ENCODE measurements at regions not wholly inside any gene's neighbourhood (a gene's known extent, or its start where the extent isn't known, plus 50 kb on each side); places are given as distances from the start of the nearest gene placed in this dataset.

DNA sequence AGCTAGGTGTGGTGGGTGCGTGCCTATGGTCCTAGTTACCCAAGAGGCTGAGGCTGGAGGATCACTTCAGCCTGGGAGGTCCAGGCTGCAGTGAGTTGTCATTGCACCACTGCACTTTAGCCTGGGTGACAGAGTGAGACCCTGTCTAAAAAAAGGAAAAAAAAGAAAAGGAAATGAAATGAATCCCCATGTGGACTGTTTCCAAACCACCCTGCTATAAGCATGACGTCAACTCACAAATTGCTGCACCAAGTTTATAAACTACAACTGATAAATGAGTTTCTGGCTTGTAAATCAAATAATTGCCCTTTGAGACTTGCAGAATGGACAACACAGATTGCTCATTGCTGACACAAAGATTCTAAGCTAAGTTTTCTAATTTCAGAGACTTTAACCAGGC is 51.0 kb upstream of the STK38L start:
- no peak overlapping the region for H3K4me3 ChIP-seq
- H3K27ac ChIP-seq (ENCODE audit: low read depth in 1 of 2, low read length in 1 of 2): peak overlapping the region in 1 of 2 donors; percentile 58
- no peaks in the 10 kb centered on the region for H3K36me3 ChIP-seq (ENCODE audit: control insufficient read depth in 4 of 4, insufficient read depth in 4 of 4, low read length in 4 of 4)
- no peak overlapping the region for H3K9ac ChIP-seq (ENCODE audit: insufficient read depth in 1 of 2, low read length in 2 of 2)
- TF ChIP-seq, protein P1, sequence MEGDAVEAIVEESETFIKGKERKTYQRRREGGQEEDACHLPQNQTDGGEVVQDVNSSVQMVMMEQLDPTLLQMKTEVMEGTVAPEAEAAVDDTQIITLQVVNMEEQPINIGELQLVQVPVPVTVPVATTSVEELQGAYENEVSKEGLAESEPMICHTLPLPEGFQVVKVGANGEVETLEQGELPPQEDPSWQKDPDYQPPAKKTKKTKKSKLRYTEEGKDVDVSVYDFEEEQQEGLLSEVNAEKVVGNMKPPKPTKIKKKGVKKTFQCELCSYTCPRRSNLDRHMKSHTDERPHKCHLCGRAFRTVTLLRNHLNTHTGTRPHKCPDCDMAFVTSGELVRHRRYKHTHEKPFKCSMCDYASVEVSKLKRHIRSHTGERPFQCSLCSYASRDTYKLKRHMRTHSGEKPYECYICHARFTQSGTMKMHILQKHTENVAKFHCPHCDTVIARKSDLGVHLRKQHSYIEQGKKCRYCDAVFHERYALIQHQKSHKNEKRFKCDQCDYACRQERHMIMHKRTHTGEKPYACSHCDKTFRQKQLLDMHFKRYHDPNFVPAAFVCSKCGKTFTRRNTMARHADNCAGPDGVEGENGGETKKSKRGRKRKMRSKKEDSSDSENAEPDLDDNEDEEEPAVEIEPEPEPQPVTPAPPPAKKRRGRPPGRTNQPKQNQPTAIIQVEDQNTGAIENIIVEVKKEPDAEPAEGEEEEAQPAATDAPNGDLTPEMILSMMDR (IDR thresholded peaks at IDR 0.05; ENCODE audit: control extremely low read depth, extremely low read depth): no peak
- ATAC-seq (ENCODE audit: insufficient read depth, low FRiP score): no peak
- H3K9me3 ChIP-seq (ENCODE audit: control insufficient read depth in 4 of 4, insufficient read depth in 3 of 4, low read length in 3 of 4): no peaks in the 10 kb centered on the region
- H3K27me3 ChIP-seq (ENCODE audit: control insufficient read depth in 3 of 3, insufficient read depth in 3 of 3, low read length in 2 of 3): no peaks in the 10 kb centered on the region
- peak; percentile 52 to 88 (median 78) for DNase-seq
- 17 to 61% methylated on average over 2 of the region's 2 CpGs for WGBS, 2 donors
- H3K4me1 ChIP-seq (ENCODE audit: control insufficient read depth in 5 of 5, insufficient read depth in 5 of 5, low read length in 5 of 5): peaks cover 8 to 22% (median 13%) of the 10 kb centered on the region in 5 donors

DNA sequence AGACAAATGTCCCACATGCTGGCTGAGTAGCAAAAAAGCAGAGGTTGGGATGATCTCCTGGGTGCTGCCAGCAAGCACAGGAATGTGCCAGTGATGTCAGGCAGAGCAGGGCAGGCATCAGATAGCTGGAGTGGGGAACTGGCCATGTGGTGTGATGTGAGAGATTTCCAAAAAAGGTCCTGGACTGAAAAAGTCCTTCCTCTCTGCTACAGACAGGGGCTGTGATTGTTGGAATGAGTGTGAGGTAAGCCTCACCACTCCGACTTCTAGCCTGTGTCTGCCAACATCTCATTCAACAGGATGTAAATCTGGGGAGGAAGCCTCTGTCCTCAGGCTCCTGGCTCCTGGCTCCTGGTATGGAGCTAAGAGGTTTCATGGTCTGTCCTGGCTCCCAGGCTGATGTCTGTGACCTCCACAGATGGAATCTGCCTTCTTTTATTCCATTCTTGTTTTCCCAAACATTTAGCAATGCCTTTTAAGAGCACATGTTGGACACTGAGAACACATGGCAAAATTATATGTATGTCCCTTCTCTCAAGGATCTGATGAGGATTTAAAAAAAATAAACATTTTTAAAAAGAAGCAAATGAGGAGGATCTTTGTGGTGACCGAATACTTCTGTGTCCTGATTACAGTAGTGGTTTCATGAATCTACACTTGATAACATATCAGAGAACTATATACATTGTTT is 50.1 kb upstream of the STK38L start:
- Histone ChIP-seq H3K4me3 (no peak overlapping the region), H3K36me3 (ENCODE audit: control insufficient read depth in 4 of 4, insufficient read depth in 4 of 4, low read length in 4 of 4) (no peaks in the 10 kb centered on the region), H3K9ac (ENCODE audit: insufficient read depth in 1 of 2, low read length in 2 of 2) (peak overlapping the region in 1 of 2 donors; percentile 5), H3K27ac (ENCODE audit: low read depth in 1 of 2, low read length in 1 of 2) (peak overlapping the region in 1 of 2 donors; percentile 58), H3K27me3 (ENCODE audit: control insufficient read depth in 3 of 3, insufficient read depth in 3 of 3, low read length in 2 of 3) (no peaks in the 10 kb centered on the region), H3K9me3 (ENCODE audit: control insufficient read depth in 4 of 4, insufficient read depth in 3 of 4, low read length in 3 of 4) (no peaks in the 10 kb centered on the region), H3K4me1 (ENCODE audit: control insufficient read depth in 5 of 5, insufficient read depth in 5 of 5, low read length in 5 of 5) (peaks cover 5 to 22% (median 13%) of the 10 kb centered on the region in 5 donors)
- ATAC-seq (ENCODE audit: insufficient read depth, low FRiP score) (peak; percentile 23), DNase-seq (peak; percentile 37 to 55 (median 53))
- 59% methylated on average over 2 of the region's 2 CpGs for WGBS, 2 donors
- TF ChIP-seq, protein P1 (IDR thresholded peaks at IDR 0.05; ENCODE audit: control extremely low read depth, extremely low read depth): no peak
